Aorta (tissue), 5 donors: ENCODE measurements at regions not wholly inside any gene's neighbourhood (a gene's known extent, or its start where the extent isn't known, plus 50 kb on each side); places are given as distances from the start of the nearest gene placed in this dataset.

ENCODE experiments used
- ATAC-seq: fragments of 200-7000 bp; cut with Tn5 transposase; one replicate; pipeline ENCODE4 v1.9.1; 2022; ENCODE audit warnings: moderate library complexity; ENCODE audit not compliant: low FRiP score
- DNase-seq, 2 donors: peaks; one replicate each; pipeline ENCODE4 v3.0.0-alpha.2; 2020
- H3K27ac ChIP-seq, 2 donors: one replicate each; pipeline ENCODE4 v1.5.1; 2013; ENCODE audit warnings: low read length in 2 of 2, mild to moderate bottlenecking in 2 of 2, moderate library complexity in 2 of 2, control low read depth in 1 of 2, inconsistent platforms in 1 of 2, low read depth in 1 of 2
- H3K27me3 ChIP-seq, 2 donors: one replicate each; pipeline ENCODE4 v1.6.1; 2013; ENCODE audit warnings: control low read depth in 1 of 2, low read length in 1 of 2, mild to moderate bottlenecking in 1 of 2, moderate library complexity in 1 of 2; ENCODE audit not compliant: insufficient read depth in 2 of 2, control insufficient read depth in 1 of 2
- H3K36me3 ChIP-seq, 2 donors: one replicate each; pipeline ENCODE4 v1.6.1; 2013; ENCODE audit warnings: control low read depth in 1 of 2, low read length in 1 of 2, mild to moderate bottlenecking in 1 of 2; ENCODE audit not compliant: insufficient read depth in 2 of 2, control insufficient read depth in 1 of 2
- H3K4me1 ChIP-seq, 2 donors: one replicate each; pipeline ENCODE4 v1.6.1; 2013; ENCODE audit warnings: low read length in 2 of 2, control low read depth in 1 of 2, mild to moderate bottlenecking in 1 of 2, moderate library complexity in 1 of 2; ENCODE audit not compliant: insufficient read depth in 2 of 2, control insufficient read depth in 1 of 2
- H3K4me3 ChIP-seq, 2 donors: one replicate each; pipeline ENCODE4 v1.5.1; 2013; ENCODE audit warnings: low read length in 2 of 2, control low read depth in 1 of 2, mild to moderate bottlenecking in 1 of 2
- H3K9me3 ChIP-seq: one replicate; pipeline ENCODE4 v1.6.1; 2013; ENCODE audit warnings: mild to moderate bottlenecking, low read length; ENCODE audit not compliant: control insufficient read depth
- WGBS, 2 donors: extraction: QIAGEN DNeasy Blood & Tissue Kit; methylation state at CpG; one replicate each; pipeline ENCODE4 v1.1.7; 2013; 5-methylcytosine and 5-hydroxymethylcytosine counted together
- intact Hi-C, 2 donors: fragments of 100-400 bp; cut with DNase I; formaldehyde crosslinking; loops; one replicate each; pipeline versions ENCODE4 v1.14.2 to v1.15.0; 2022
- donor health status: healthy with polysubstance abuse.
- donor health status: Bipolar disorder and iron deficiency.
- donor health status: DM: no; HTN: no; CAD: no.
- donor health status: DM: no; HTN: no; CAD: no.
- donor health status: DM: yes; HTN: yes; CAD: no.

GRCh38 chr9:134534661-134535080, 106.9 kb upstream of the COL5A1 start:
- ATAC-seq (no peak), DNase-seq (peak in 1 of 2 donors; percentile 50)
- Histone ChIP-seq H3K27ac (no peak overlapping the region), H3K4me1 (no peaks in the 10 kb centered on the region), H3K27me3 (no peaks in the 10 kb centered on the region), H3K36me3 (no peaks in the 10 kb centered on the region), H3K4me3 (no peak overlapping the region), H3K9me3 (peaks cover 4% of the 10 kb centered on the region)
- intact Hi-C loops, result no loop called here
- WGBS, 2 donors, result 94% methylated on average over 12 of the region's 12 CpGs

DNA sequence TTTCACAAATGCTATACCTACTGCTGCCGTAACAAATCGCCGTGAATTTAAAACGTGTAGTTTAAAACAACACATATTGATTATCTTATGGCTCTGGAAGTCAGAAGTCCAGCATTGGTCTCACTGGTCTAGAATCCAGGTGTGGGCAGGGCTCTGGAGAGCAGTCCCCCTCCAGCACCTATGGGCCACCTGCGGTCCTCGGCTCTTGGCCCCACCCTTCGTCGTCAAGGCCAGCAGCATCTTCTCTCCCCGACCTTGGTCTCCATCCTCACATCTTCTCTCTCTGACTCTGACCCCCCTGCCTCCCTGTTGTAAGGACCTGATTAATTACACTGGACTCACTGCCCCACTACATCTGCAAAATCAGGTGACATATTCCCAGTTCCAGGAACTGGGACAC, 106.4 kb upstream of the COL5A1 start:
- Histone ChIP-seq H3K27me3 (no peaks in the 10 kb centered on the region), H3K4me1 (no peaks in the 10 kb centered on the region), H3K36me3 (no peaks in the 10 kb centered on the region), H3K27ac (no peak overlapping the region), H3K9me3 (peaks cover 4% of the 10 kb centered on the region), H3K4me3 (no peak overlapping the region)
- WGBS, 2 donors, result 95% methylated on average over 9 of the region's 9 CpGs
- DNase-seq (peak in 1 of 2 donors; percentile 32), ATAC-seq (no peak)
- intact Hi-C loops, result no loop called here

GRCh38 chr9:134536101-134536900, 105.3 kb upstream of the COL5A1 start:
- Histone ChIP-seq H3K27ac (no peak overlapping the region), H3K4me1 (no peaks in the 10 kb centered on the region), H3K9me3 (no peaks in the 10 kb centered on the region), H3K36me3 (no peaks in the 10 kb centered on the region), H3K27me3 (no peaks in the 10 kb centered on the region), H3K4me3 (no peak overlapping the region)
- intact Hi-C loops, result no loop called here
- DNase-seq (peak in 1 of 2 donors; percentile 59), ATAC-seq (no peak)
- WGBS, 2 donors, result 55 to 60% methylated on average over 22 of the region's 22 CpGs

GRCh38 chr9:134536931-134537330, 104.7 kb upstream of the COL5A1 start:
- Histone ChIP-seq H3K27me3 (no peaks in the 10 kb centered on the region), H3K27ac (no peak overlapping the region), H3K36me3 (no peaks in the 10 kb centered on the region), H3K9me3 (no peaks in the 10 kb centered on the region), H3K4me1 (no peaks in the 10 kb centered on the region), H3K4me3 (no peak overlapping the region)
- DNase-seq, result peak in 1 of 2 donors; percentile 75
- intact Hi-C loops, result no loop called here
- ATAC-seq, result no peak
- WGBS, 2 donors, result 94 to 97% methylated on average over 14 of the region's 14 CpGs

DNA sequence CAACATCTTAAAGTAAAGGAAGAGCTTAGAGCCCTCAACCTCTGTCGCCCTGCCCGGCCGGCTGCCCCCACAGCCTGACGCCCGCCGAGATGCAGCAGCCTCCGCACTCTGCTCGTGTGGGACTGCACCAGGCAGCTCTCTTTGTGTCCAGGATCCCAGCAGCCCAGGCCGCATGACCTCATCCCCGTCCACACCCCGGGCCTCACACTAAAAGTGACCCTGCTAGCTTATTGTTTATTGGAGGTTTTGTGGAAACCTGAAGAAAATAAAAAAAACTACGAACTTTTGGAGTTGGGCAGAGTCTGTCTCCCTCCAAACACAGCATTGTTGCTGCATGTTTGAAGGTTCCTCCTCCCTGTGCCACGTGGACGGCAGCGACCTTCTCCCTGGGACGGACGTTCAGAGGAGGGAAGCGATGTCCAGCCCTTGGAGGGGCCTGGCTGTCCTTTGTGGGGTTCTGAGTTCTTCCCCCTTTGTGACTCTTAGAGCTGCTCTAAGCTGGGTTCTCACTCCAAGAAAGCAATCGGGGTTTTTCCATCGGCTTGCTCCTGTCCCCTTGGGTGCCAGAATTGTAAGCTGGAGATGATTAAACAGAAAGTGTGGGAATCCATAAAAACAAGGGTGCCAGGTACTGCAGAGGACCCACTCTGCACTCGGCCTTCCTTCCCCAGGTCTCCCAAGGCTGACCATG, 103.5 kb upstream of the COL5A1 start:
- Histone ChIP-seq H3K27me3 (no peaks in the 10 kb centered on the region), H3K9me3 (no peaks in the 10 kb centered on the region), H3K4me3 (no peak overlapping the region), H3K36me3 (no peaks in the 10 kb centered on the region), H3K4me1 (no peaks in the 10 kb centered on the region), H3K27ac (no peak overlapping the region)
- 91 to 92% methylated on average over 21 of the region's 21 CpGs for WGBS, 2 donors
- DNase-seq (peak in 1 of 2 donors; percentile 75), ATAC-seq (no peak)
- intact Hi-C loops, result no loop called here

DNA sequence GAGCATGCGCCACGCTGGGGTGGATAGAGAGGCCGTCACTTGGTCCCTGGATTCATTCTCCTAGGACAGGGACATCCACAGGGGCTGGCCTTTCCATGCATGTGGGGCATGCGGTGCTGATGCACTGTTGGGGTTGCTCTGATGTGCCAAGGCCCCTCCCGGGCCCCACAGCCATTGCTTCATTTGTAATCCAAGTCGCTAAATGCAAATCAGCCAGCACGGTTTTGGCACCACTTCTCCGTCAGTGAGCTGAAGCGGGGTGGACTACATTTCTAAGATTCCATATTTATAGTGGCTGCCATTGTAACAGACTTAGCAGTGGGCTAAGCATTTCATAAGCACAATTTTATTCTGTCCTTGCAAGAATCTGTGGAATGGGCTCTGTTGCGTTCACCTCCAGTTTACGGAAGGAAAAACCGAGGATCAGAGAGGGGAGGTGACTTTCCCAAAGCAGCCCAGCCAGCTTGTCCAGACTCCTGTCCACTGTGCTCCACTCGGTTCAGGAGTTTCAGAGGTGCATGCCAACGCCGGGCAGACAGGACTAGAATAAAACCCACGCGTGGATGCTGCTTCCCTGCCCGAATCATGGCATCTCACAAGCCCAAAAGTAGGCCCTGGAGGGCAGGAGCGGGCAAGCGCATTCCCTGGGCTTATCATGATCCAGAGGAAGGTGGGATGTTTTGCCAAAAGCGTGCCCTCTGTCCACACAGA, 102.6 kb upstream of the COL5A1 start:
- intact Hi-C loops, result no loop called here
- no peak overlapping the region for H3K4me3 ChIP-seq
- H3K9me3 ChIP-seq, result no peaks in the 10 kb centered on the region
- no peaks in the 10 kb centered on the region for H3K27me3 ChIP-seq
- H3K27ac ChIP-seq, result no peak overlapping the region
- DNase-seq (peak in 1 of 2 donors; percentile 48), ATAC-seq (no peak)
- H3K36me3 ChIP-seq, result no peaks in the 10 kb centered on the region
- 90 to 93% methylated on average over 21 of the region's 21 CpGs for WGBS, 2 donors
- no peaks in the 10 kb centered on the region for H3K4me1 ChIP-seq

GRCh38 chr9:134539586-134540194, 101.9 kb upstream of the COL5A1 start:
- H3K27ac ChIP-seq, result no peak overlapping the region
- ATAC-seq (no peak), DNase-seq (peak in 1 of 2 donors; percentile 47)
- WGBS, 2 donors, result 90 to 95% methylated on average over 11 of the region's 11 CpGs
- no peaks in the 10 kb centered on the region for H3K9me3 ChIP-seq
- H3K27me3 ChIP-seq, result no peaks in the 10 kb centered on the region
- H3K36me3 ChIP-seq, result no peaks in the 10 kb centered on the region
- no peak overlapping the region for H3K4me3 ChIP-seq
- no peaks in the 10 kb centered on the region for H3K4me1 ChIP-seq
- intact Hi-C loops, result loop anchor here (5.0 to 10.0 kb wide), 2 partner anchors 98 to 105 kb away; partner anchors contain the start of gene COL5A1 (in 1 of the 2)

DNA sequence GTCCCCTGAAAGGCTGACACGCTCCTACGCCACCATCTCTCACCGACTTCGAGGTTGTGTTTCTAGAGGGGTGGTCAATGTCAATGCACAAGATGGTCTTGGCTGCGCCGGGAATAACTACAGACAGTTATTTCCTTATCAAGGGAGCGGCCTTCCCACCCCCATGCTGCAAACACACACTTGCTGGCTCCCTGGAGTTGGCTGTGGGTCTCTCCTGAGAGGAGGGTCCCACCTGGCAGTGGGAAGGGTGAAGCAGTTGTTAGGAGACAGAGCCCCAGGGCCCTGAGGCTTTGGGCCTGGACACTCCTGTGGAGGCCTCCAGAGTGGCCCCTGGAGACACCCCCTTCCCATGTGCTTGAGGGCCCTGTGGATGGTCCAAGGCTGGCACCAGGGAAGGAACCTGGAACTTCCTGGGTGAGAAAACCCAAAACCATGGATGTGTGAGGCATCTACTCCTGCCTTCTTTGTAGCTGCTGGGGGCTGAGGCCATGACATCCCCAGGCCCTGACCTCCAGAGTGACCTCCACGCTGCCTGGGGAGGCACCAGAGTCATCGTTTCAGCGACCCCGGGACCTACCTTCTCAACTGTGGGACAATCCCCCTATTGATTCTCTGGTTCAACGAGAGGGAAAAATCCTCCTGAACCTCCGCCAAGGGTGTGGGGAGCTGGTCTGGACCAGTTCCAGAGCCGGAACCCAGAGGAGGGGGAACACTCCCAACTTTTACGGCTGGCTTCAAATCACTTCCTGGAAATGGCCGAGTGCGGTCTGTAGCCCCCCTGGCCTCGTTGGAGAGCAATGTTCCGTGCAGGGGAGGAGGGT, 101.1 kb upstream of the COL5A1 start:
- no peaks in the 10 kb centered on the region for H3K4me1 ChIP-seq
- intact Hi-C loops, result loop anchor here (5.0 to 10.0 kb wide), 2 partner anchors 97 to 104 kb away; partner anchors contain the start of gene COL5A1 (in 1 of the 2)
- no peaks in the 10 kb centered on the region for H3K9me3 ChIP-seq
- H3K4me3 ChIP-seq, result no peak overlapping the region
- 91 to 93% methylated on average over 19 of the region's 19 CpGs for WGBS, 2 donors
- ATAC-seq (no peak), DNase-seq (peak in 1 of 2 donors; percentile 34)
- H3K36me3 ChIP-seq, result no peaks in the 10 kb centered on the region
- H3K27ac ChIP-seq, result no peak overlapping the region
- H3K27me3 ChIP-seq, result no peaks in the 10 kb centered on the region
